ENCODE measurements at regions not wholly inside any gene's neighbourhood (a gene's known extent, or its start where the extent isn't known, plus 50 kb on each side); places are given as distances from the start of the nearest gene placed in this dataset.

GRCh38 chr6:49001856-49002541 lies 461.1 kb downstream of the MMUT start:
- in situ Hi-C loops (cut with HindIII; ENCODE audit: low pct_ligation_motif_present, low sequenced_read_pairs), result no loop called here
- Histone ChIP-seq H3K27me3 (replicated peaks) (no peaks in the 10 kb centered on the region), H3K27ac (no peak overlapping the region), H3K4me3 (ENCODE audit: low read depth, low read length) (no peak overlapping the region), H3K36me3 (replicated peaks) (no peaks in the 10 kb centered on the region)
- TF ChIP-seq, protein P1, sequence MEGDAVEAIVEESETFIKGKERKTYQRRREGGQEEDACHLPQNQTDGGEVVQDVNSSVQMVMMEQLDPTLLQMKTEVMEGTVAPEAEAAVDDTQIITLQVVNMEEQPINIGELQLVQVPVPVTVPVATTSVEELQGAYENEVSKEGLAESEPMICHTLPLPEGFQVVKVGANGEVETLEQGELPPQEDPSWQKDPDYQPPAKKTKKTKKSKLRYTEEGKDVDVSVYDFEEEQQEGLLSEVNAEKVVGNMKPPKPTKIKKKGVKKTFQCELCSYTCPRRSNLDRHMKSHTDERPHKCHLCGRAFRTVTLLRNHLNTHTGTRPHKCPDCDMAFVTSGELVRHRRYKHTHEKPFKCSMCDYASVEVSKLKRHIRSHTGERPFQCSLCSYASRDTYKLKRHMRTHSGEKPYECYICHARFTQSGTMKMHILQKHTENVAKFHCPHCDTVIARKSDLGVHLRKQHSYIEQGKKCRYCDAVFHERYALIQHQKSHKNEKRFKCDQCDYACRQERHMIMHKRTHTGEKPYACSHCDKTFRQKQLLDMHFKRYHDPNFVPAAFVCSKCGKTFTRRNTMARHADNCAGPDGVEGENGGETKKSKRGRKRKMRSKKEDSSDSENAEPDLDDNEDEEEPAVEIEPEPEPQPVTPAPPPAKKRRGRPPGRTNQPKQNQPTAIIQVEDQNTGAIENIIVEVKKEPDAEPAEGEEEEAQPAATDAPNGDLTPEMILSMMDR (IDR thresholded peaks at IDR 0.05; ENCODE audit: low read depth, low read length, missing control alignments), result no peak
- DNase-seq, result no peak

GRCh38 chr6:48998574-48998973 lies 464.5 kb downstream of the MMUT start:
- in situ Hi-C loops (cut with HindIII; ENCODE audit: low pct_ligation_motif_present, low sequenced_read_pairs), result no loop called here
- Histone ChIP-seq H3K36me3 (replicated peaks) (no peaks in the 10 kb centered on the region), H3K27me3 (replicated peaks) (no peaks in the 10 kb centered on the region), H3K27ac (no peak overlapping the region), H3K4me3 (ENCODE audit: low read depth, low read length) (no peak overlapping the region)
- no peak for DNase-seq
- TF ChIP-seq, protein P1 (IDR thresholded peaks at IDR 0.05; ENCODE audit: low read depth, low read length, missing control alignments), result no peak

DNA sequence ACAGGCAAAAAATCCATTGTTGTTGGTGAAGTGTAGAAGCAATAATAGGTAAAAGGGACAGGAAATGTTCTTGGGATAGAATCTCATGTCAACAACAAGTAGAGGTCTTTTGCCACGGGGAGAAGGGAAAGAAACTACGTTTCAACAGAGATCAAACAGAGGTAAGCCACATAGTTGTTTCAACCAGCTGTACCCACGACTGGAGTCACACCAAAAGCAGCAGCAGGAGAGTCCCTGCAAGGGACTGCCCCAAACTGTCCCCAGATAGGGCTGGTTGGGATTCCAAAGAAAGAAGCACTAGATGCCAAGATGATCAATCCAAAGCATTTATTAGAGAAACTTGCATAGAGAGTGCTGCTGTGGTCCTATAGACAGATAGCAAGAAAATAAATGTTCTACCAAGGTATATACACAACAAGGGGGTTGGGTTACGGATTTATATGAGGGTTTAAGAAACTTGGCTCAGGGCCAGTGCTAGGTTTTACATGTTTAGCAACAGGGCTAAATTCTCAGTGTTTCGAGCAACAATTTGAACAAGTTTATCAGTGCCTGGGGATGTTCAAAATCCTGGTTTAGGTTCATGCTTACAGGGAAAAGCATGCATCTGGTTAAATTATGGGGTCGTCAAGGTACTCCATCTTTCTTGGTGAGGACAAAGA lies 466.5 kb downstream of the MMUT start:
- no peak overlapping the region for H3K4me3 ChIP-seq (ENCODE audit: low read depth, low read length)
- TF ChIP-seq, protein P1 (IDR thresholded peaks at IDR 0.05; ENCODE audit: low read depth, low read length, missing control alignments), result no peak
- in situ Hi-C loops (cut with HindIII; ENCODE audit: low pct_ligation_motif_present, low sequenced_read_pairs), result no loop called here
- H3K36me3 ChIP-seq (replicated peaks), result no peaks in the 10 kb centered on the region
- no peak overlapping the region for H3K27ac ChIP-seq
- DNase-seq, result no peak
- H3K27me3 ChIP-seq (replicated peaks), result no peaks in the 10 kb centered on the region

- H3K36me3 ChIP-seq (replicated peaks), result no peaks in the 10 kb centered on the region
- no peaks in the 10 kb centered on the region for H3K27me3 ChIP-seq (replicated peaks)
- in situ Hi-C loops (cut with HindIII; ENCODE audit: low pct_ligation_motif_present, low sequenced_read_pairs), result no loop called here
- TF ChIP-seq, protein P1 (IDR thresholded peaks at IDR 0.05; ENCODE audit: low read depth, low read length, missing control alignments), result no peak
- DNase-seq, result no peak
- H3K4me3 ChIP-seq (ENCODE audit: low read depth, low read length), result no peak overlapping the region
- H3K27ac ChIP-seq, result no peak overlapping the region
Measured at GRCh38 chr6:48994811-48995210, 468.2 kb downstream of the MMUT start.

GRCh38 chr6:48990739-48991138 lies 472.3 kb downstream of the MMUT start:
- TF ChIP-seq, protein P1 (IDR thresholded peaks at IDR 0.05; ENCODE audit: low read depth, low read length, missing control alignments), result no peak
- in situ Hi-C loops (cut with HindIII; ENCODE audit: low pct_ligation_motif_present, low sequenced_read_pairs), result no loop called here
- Histone ChIP-seq H3K4me3 (ENCODE audit: low read depth, low read length) (no peak overlapping the region), H3K27ac (no peak overlapping the region), H3K36me3 (replicated peaks) (no peaks in the 10 kb centered on the region), H3K27me3 (replicated peaks) (no peaks in the 10 kb centered on the region)
- no peak for DNase-seq
